ENCODE measurements at regions not wholly inside any gene's neighbourhood (a gene's known extent, or its start where the extent isn't known, plus 50 kb on each side); places are given as distances from the start of the nearest gene placed in this dataset.
"Not testable (repeated sequence)": the region's sequence is repeated elsewhere in the genome, so short reads cannot be mapped to it uniquely, and the experiment has no call there.

DNA sequence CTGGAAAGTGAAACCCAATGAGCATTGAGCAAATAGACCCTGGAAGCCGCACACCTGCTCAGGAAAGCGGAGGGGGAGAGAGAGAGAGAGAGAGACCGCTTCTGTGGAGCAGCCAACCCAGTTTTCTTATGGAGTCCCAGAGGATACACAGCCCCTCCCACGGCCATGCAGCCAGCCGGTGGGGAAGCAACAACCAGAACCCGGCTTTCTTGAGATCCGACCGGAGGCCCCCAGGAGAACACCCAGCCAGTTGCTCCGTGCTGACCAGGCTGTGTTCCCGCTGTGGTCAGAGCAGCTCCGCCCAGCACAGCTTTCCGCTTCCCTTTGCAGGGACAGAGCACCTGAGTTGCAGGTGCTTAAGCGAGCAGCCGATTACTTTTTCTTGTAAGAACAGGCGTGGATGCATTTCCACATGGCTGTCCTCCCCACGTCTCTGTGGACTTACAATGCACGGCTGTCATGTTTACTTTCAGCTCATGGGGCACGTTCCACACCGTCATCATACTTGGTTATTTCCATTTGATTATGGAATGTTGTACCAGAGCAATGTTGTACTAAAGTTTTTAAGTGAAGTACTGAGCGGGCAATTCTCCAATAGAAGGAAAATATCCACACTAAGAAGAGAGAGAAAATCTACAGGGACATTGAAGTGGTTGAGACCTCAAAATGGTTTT is 381.9 kb downstream of the THBS2 start:
- no peak for DNase-seq

DNA sequence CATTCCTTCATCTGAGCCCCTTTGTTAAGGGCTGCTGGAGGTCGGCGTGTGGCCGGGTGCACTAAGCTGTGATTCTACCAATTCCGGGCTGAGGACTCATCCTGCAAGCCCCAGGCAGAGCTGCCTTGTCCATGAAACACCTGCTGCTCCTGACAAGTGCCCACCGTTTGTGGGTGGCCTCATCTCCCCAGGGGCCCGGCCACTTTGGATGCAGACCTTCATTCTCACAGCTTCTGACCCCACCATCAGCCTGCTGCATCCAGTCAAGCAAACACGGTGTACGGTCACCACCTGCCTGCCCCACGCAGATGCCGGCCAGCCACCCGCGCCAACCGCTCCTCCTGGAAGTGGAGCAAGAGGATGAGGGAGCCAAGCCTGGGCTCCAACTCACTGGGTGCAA is 382.7 kb downstream of the THBS2 start:
- DNase-seq: no peak

DNA sequence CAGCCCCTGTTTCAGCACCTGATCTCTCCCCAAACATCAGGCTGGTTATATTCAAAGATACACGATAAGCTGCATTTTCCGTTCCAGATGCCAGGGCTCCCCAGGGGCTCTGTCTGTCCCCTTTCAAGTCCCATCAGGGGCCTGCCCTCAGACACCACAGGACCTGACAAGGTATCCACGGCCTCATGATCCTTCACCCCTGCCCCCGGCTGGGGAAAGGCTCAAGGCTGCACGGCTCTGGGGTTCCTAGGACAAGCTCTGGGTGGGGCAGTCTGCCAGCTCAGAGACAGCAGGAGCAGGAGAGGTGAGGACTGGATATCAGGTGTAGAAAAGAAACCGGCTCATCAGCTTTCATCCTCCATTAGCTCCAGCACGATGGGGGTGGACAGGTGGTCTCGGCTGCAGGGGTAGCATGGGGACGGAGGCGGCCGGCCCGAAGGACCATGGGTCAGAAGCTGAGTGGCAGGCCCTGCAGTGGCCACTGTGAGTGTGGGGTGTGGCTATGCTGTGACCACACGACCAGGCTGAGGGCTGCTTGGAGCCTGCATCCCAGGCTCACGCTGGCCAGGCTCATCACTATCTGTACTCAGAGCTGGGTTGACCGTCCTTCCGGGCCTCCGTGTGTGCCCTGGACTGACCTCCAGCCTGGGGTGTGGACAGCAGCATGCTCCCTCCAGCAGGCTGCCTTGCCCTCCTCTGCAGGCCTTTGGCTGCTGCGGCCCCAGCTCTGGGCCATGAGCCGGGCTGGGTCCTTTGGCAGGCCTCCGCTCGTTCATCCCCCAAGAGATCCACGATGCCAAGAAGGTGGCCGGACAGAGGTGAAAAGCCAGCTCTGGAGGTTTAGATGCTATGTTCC is 386.2 kb downstream of the THBS2 start:
- no peak for DNase-seq

DNA sequence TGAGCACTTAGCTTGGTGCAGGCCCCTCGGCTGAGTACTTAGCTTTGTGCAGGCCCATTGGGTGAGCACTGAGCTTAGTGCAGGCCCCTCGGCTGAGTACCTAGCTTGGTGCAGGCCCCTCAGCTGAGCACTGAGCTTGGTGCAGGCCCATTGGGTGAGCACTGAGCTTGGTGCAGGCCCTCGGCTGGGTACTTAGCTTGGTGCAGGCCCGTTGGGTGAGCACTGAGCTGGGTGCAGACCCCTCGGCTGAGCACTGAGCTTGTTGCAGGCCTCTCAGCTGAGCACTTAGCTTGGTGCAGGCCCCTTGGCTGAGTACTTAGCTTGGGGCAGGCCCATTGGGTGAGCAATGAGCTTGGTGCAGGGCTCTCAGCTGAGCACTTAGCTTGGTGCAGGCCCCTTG is 387.1 kb downstream of the THBS2 start:
- DNase-seq: no peak

DNA sequence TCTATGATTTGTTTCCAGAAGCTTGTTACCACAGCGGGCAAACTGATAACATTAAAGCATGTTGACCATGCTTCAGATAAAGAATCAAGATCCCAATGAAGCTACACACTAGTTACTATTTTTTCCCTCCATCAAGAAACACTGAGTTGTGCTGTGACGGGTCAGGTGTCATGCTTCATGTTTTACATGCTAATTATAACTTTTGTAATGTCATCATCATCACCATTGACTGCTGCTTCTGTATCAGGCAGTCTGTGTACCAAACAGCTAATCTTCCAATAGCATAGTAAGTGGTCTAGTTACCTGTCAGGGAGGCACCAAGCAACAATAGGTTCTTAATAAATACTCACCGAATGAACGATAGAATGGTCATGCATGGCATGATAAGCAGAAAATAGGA is 388.1 kb downstream of the THBS2 start:
- DNase-seq: no peak

DNA sequence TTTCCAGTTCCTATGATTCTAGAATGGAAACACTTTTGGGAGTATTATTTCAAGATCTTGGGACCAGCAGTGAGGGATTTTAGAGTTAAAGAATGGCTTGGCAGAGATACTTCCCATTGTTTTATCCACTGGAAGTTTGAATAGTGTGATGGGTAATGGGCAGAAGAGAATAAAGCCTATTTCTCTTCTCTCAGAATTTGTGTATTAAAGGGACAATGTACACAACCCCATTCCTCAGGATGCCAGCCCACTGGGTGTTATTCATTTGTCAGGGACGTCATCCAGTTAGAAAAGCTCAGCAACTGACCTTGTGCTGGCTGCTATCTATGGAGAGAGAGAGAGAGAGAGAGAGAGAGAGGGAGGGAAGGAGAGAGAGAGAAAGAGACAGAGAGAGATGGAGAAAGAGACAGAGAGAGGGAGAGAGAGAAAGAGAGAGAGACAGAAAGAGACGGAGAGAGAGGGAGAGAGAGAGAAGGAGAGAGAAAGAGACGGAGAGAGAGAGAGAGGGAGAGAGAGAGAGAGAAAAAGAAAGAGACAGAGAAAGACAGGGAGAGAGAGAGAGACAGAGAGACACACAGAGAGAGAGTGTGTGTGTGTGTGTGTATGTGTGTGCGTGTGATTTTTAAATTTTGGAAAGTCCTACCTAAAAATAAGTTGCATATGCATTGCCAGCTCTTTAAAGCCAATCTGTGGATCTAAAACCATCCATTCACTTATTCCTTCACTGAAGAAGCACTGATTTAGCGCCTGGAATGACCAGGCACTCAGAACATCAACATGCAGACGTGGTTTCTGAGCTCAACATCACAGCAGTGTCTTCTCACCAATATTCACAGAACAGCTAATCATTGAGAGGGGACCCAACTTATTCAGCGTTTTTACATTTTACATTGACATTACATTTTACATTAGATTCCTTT is 388.8 kb downstream of the THBS2 start:
- peak; percentile 53 to 85 for DNase-seq

DNA sequence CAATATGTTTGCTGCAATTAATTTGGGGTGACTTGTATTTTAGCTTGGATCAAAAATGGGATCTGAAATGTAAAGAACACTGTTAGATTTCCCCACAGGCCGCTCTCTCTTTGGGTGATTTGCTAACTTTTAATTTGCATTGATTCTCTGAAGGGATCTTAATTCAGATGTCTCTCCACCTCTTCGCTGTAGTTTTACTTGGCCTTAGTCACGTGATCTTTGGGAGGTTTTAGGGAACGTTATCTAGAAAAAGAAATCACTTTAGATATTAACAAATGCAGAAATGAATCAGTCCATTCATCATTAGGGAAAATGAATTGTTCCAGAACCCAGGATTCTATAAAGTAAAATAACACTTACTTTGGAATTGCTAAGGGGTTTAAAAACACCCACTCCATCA is 390.2 kb downstream of the THBS2 start:
- no peak for DNase-seq

DNA sequence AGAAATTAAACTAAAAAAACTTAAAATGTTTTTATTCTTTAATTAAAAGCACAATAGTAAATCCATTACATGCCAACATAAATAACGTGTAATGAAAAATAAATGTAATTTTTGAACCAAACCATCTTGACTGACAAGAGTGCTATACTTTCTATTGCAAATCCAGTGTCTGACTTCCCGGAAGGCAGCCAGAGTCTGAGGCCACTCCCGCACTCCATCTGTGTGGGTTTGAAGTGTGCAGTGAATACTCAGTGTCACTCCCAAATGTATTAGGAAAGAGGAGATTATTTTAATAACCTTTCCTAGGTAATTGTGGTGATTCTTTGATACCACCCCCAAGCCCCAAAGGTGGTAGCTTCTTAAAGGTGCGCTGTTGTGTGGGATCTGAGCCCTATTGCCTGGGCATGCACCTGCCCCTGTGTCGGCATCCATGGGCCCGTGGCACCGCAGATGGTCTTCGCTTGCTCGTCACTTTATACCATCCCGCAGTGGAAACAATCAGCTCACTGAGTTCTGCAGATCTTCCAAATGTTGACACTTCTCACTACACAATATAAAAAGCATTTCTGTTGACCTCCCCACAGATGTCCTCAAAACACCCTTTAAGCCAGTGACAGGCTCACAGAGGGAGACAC is 391.2 kb downstream of the THBS2 start:
- DNase-seq: no peak

DNA sequence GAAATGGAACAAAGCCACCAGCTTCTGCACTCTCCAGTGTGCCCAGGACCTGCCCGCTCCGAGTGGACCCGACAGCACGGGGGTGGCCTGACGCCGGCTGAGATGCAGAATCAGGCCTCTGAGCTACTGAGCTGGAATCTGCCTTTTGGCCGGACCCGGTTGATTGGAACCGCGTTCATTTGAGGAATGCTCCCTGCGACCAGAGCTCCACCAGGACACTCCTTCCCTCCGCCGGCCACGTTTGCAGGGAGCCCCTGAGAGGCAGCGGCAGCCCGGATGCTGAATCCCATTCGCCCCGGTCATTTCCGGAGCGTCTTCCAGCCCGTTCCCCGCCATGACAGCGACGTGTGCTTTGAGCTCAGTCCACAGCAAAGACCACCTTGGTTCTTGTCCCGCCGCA is 392.7 kb downstream of the THBS2 start:
- no peak for DNase-seq

DNA sequence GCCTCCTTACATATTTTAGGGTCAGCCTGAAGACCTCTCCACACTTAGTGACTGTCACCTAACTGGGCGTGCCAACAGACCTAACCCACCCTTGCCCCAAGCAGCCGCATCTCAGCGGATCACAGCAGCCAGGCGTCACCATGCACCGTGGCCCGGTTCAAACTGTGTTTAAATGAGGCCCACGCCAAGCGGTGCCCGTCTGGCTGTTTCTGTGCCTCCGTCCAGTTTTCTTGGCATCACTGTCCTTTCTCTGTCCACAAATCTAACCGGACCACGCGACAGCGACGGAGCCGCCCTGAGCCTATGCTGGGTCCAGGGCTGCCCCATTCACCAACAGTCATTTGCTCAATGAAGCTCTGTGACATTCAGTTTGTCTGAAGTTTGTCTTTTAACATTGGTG is 393.3 kb downstream of the THBS2 start:
- no peak for DNase-seq

DNA sequence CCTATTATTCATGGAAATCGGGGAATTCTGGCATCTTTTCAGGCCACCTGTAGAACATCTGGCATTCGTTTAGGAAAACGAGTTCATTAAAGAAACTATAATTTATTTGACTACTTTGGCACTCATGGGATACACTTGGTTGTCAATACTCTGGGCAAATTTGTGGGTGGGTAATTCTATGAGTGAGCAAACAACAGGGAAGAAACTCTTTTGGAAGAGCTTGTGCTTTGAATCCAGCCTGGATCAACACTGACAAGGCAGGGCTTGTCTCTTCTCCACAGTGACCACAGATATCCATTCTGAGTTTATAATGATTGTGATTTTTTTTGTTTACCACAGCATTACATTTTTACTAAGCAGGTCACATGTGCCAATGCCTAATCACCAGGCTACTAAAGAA is 394.7 kb downstream of the THBS2 start:
- no peak for DNase-seq

DNA sequence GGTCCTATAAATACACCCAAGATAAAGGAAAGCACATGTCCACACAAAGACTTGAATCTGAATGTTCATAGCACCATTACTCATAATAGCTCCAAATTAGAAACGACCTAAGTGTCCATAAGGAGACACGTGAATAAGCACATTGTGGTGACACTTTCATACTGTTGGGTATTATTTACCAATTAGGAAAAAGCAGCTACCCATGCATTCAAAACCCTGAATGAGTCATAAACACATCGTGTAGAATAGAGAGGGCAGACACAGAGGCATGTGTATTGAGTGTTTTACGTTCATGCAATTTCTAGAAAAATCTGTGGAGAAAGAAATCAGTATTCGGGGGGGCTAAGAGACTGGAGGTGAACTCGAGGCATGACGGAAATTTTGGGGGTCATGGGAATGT is 396.7 kb downstream of the THBS2 start:
- no peak for DNase-seq

DNA sequence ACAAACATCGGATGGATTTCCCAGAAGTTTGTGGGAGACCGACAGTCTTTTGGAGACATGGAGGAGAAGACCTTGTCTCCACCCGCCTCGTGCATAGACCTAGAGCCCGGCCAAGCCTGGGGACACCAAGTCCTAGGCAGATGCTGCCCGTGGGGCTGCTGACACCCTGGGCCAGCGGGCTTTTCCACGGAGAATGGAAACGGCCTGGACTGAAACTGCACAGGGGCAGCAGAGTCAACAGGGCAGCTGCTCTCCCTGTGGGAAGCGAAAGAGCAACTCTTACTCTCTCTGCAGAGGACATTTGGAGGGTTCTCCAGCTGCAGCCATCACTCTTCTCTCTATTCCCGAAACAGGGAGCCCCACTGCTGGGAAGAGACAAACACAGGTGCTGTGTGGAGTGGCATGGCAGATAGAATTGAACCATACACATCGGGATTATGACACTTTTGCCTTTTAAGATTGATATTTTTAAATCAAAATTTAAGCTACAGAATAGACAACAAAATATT is 401.2 kb downstream of the THBS2 start:
- DNase-seq: no peak

DNA sequence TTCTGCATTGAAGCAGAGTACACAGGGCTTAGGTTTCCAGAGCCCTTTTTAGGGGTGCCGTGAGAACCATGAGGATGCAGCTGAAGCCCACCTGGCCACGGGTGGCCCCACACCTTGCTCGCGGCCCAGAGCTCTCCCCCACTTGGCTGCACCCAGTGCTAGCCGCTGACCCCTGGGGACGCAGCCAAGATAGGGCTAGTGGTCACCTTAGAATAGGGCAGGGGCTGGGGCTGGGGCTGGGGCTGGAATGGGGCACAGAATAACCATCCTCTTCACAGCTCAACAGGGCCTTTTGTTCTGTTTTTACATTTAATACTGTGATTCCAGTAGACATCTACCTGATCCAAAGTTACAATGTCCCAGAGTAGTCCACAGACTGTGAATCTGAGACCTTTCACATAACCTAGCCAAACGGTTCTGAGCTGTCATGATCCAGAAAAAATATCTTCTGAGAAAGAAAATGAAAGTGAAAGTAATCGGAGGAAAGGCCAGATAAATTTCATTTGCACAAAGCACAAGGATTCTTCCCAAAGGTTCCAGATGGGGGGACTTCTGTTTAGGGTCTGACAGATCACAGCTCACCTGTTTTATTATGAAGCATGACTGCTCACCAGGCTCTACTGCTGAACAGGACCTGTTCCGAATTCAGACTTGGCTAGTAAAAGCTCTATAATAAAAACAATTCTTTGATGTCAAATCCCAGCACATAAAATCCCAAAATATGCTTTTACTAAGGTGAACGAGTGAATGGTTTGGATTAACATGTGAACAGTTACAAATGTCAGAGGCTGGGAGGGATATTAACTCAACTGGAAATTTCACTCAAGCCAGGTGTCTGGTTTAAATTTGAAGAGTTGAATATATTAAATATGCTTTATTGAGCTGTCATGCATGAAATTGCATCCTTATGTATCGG is 401.9 kb downstream of the THBS2 start:
- no peak for DNase-seq

DNA sequence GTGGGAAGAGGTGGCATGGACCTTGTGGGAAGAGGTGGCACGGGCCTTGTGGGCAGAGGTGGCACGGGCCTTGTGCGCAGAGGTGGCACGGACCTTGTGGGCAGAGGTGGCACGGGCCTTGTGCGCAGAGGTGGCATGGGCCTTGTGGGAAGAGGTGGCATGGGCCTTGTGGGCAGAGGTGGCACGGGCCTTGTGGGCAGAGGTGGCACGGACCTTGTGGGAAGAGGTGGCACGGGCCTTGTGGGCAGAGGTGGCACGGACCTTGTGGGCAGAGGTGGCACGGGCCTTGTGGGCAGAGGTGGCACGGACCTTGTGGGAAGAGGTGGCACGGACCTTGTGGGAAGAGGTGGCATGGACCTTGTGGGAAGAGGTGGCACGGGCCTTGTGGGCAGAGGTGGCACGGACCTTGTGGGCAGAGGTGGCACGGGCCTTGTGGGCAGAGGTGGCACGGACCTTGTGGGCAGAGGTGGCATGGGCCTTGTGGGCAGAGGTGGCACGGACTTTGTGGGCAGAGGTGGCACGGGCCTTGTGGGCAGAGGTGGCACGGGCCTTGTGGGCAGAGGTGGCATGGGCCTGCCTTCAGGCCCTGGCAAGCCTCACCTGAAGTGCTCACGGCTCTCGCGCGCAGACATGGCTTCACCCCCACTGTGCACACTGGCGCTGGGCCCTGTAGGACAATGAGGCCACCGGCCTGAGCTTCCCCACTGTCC is 403.5 kb downstream of the THBS2 start:
- not testable (repeated sequence) for DNase-seq

DNA sequence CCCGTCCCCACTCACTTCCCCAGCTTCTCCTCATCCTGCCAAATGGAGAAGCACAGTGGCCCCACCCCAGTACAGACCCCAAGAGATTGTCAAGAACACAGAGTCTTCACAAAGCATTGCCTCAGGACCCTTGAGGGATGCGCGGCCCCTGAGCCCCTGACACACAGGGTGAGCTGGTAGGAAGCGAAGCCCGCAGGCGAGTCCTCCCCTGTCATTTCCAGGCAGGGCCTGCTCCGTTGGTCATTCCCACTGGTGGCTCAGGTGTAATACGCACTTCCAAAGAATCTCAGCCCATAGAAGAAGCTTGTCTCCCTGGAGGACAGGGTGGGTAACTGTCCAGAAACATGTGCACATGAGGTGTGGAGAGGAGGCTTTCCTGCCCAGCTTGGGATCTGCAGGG is 404.2 kb downstream of the THBS2 start:
- DNase-seq: no peak

DNA sequence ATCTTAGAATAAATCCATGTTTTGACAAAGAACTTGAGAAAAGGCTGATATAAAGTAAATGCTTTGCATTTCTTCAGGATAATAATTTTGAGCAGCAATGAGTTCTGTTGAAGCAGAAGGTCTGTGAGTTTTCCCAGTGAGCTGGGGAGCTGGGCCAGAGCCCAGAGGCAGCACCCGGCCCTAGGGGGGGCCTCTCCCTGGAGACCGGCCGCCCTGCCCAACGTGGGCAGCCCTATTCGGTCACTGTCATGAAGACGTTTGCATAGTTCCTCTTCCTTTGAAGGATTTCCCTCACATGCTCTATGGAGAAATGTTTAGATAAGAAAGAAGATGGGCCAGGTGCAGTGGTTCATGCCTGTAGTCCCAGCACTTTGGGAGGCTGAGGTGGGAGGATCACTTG is 404.8 kb downstream of the THBS2 start:
- DNase-seq: no peak

DNA sequence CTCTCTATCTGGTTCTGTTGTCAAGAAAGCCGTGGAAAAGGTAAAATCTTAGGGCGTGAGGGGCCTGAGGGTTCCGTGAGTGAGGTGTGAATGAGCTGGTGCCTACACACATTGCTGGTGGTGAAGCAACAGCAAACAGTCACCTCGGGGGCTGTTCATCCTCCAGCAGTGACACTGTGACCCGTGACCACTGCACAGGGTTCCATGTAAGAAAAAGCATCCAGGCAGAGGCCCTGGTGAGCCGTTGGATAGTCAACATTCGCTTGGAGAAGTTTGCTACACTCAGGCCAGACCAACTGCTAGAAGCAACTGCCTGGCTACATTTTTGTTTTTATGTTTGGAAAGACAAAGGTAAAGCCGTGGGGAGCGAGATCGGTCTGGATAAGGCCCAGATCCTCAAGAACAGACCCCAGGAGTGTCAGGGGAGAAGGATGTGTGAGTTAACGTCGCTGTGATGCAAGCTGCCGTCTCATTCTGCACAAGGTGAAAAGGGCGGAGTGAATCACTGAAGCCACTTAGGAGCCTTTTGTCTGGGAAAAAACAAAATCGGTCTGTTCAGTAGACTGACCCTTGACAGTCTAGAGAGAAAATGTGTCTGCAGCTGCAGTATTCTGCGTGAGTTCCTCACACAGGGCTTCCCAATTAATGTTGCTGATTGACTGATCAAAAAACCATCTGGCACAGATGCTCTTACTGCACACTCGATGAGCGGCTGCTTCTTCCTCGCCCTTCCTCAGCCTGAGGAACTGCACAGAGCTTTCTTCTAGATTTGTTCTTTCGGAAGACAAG is 404.0 kb downstream of the SMOC2 start:
- DNase-seq: no peak

DNA sequence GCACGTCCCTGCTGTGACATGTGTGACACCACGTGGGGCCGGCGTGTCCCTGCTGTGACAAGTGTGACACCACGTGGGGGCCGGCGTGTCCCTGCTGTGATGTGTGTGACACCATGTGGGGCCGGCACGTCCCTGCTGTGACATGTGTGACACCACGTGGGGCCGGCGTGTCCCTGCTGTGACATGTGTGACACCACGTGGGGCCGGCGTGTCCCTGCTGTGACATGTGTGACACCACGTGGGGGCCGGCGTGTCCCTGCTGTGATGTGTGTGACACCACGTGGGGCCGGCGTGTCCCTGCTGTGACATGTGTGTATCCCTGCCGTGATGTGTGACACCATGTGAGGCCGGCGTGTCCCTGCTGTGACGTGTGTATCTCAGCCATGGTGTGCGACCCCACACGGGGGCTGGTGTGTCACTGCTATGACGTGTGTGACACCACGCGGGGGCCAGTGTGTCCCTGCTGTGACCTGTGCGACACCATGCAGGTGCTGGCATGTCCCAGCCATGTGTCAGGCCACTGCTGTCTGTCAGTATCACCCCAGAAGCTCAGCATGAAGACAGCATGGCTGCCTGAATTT is 401.7 kb downstream of the SMOC2 start:
- DNase-seq: not testable (repeated sequence)

Measured in hippocampal formation (tissue), 2 donors.